ENCODE measurements at regions not wholly inside any gene's neighbourhood (a gene's known extent, or its start where the extent isn't known, plus 50 kb on each side); places are given as distances from the start of the nearest gene placed in this dataset.

DNA sequence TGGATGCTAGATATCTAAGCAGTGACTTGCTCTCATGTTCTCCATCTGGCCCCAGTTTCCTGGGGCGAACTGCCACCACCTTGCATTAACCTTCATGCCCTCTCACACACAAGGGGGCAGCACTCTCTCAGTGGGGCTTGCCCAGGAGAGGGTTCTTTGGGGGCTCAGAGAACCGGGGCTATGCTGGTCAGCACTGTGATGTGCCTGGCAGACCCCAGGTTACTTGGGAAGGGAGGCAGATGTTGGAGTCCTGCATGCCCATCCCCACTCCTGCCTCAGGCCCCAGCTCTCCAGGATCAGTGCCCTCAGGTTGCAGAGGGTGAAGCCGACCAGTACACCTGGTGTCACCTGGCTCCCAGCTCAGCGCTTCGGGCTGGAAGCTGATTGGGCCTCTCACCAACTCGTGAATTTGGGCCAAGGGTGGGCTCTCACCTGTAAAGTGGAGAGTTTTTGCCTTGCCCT, 396.2 kb upstream of the HS6ST1 start:
- Histone ChIP-seq H3K27me3 (no peaks in the 10 kb centered on the region), H3K4me1 (no peaks in the 10 kb centered on the region), H3K36me3 (no peaks in the 10 kb centered on the region), H3K4me3 (replicated peaks in 1 of 3) (no peak overlapping the region), H3K27ac (no peak overlapping the region), H3K9me3 (no peaks in the 10 kb centered on the region)
- WGBS, 2 donors, result 82 to 88% methylated on average over 4 to 5 of the region's 6 CpGs
- no peak for TF ChIP-seq POLR2A (IDR thresholded peaks at IDR 0.05)
- TF ChIP-seq, protein P1, sequence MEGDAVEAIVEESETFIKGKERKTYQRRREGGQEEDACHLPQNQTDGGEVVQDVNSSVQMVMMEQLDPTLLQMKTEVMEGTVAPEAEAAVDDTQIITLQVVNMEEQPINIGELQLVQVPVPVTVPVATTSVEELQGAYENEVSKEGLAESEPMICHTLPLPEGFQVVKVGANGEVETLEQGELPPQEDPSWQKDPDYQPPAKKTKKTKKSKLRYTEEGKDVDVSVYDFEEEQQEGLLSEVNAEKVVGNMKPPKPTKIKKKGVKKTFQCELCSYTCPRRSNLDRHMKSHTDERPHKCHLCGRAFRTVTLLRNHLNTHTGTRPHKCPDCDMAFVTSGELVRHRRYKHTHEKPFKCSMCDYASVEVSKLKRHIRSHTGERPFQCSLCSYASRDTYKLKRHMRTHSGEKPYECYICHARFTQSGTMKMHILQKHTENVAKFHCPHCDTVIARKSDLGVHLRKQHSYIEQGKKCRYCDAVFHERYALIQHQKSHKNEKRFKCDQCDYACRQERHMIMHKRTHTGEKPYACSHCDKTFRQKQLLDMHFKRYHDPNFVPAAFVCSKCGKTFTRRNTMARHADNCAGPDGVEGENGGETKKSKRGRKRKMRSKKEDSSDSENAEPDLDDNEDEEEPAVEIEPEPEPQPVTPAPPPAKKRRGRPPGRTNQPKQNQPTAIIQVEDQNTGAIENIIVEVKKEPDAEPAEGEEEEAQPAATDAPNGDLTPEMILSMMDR (IDR thresholded peaks at IDR 0.05), result peak in 1 of 6 experiments; percentile 5
- DNase-seq, result no peak
- intact Hi-C loops (cut with DNase I), result no loop called here

DNA sequence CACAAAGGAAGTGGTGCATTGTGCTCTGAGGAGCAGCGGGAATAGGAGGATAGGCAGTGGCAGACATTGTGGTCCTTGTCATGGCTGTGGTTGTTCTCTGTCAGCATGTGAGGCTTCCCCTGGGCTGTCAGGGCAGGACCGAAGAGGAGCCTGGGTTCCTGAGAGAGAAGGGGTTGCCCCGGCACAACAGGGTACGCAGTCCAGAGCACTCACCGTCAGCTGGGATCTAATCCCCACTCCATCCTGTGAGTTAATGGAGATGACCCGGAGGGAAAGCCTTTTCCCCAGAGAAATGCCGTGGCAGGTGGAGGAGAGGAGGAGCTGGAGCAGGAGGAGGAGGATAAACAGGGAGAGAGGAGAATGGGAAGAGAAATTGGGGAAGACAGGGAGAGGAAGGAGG, 396.7 kb upstream of the HS6ST1 start:
- Histone ChIP-seq H3K9me3 (no peaks in the 10 kb centered on the region), H3K27ac (no peak overlapping the region), H3K27me3 (no peaks in the 10 kb centered on the region), H3K4me3 (replicated peaks in 1 of 3) (no peak overlapping the region), H3K4me1 (no peaks in the 10 kb centered on the region), H3K36me3 (no peaks in the 10 kb centered on the region)
- TF ChIP-seq POLR2A (IDR thresholded peaks at IDR 0.05), result no peak
- TF ChIP-seq, protein P1 (IDR thresholded peaks at IDR 0.05), result no peak
- 79 to 80% methylated on average over 7 of the region's 7 CpGs for WGBS, 2 donors
- no peak for DNase-seq
- intact Hi-C loops (cut with DNase I), result no loop called here

DNA sequence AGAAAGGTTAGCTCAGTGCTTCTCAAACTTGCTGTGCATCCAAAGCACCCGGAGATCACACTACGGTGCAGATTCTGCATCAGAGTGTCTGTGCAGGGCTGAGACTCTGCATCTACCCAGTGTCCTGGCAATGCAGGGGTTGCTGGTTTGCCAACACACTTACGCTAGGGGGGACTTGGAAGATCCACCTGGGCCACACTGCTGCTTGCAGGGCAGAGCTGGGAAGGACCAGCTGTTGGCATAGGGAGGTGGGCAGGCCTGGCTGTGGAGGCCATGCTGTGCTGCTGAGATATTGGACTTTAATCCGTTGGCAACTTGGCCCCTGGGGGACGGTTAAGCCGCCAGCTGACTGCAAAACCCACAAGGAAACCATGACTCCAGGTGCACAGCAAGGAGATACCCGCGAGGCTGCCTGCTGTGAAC, 397.6 kb upstream of the HS6ST1 start:
- no peak for DNase-seq
- H3K27me3 ChIP-seq, result no peaks in the 10 kb centered on the region
- no peaks in the 10 kb centered on the region for H3K36me3 ChIP-seq
- intact Hi-C loops (cut with DNase I), result no loop called here
- no peaks in the 10 kb centered on the region for H3K4me1 ChIP-seq
- H3K4me3 ChIP-seq (replicated peaks in 1 of 3), result no peak overlapping the region
- no peaks in the 10 kb centered on the region for H3K9me3 ChIP-seq
- TF ChIP-seq POLR2A (IDR thresholded peaks at IDR 0.05), result no peak
- TF ChIP-seq, protein P1 (IDR thresholded peaks at IDR 0.05), result no peak
- H3K27ac ChIP-seq, result no peak overlapping the region
- 80 to 83% methylated on average over 7 to 8 of the region's 8 CpGs for whole genome bisulfite sequencing, 2 donors

DNA sequence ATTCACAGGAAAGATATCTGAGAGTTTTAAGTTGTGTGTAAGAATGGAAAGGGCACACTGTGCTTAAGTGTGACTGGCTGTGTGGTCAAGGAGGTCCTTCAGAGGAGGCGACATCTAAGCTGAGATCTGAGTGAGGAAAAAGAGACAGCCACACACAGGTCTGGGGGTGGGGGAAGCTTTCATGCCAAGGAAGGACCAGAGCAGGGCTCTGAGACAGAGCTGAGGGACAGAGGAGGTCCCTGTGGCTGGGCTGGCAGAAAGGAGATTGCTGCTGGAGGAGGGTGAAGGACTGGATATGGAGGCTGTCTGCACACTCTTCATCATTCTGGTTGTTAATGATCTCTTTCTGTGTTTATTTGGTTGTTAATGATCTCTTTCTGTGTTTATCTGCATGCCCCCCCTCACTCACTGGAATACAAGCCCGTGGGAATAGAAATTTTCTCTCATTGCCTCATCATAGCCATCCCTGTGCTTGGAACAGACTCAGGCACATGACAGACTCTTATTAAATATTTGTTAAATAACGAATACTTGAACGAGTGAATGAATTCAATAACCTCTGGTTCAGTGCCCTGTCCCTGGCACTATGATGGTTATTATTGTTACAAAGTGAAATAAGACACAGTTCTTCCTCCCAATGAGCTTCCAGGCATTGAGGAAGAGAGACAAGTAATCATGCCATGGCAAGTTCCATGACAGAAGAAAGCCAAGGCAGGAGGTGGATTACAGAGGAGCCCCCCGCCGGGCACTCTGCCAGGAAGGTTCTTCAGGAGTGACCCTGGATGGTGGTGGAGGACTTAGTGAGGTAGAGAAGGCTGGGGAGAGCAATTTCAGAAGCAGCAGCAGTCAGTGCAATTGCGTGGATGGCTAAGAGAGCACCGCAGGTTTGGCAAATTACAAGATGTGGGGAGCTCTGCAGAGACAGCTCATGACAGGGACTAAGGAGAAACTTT, 399.4 kb upstream of the HS6ST1 start:
- no peak overlapping the region for H3K4me3 ChIP-seq (replicated peaks in 1 of 3)
- WGBS, 2 donors, result 78% methylated on average over 8 of the region's 8 CpGs
- no peak for DNase-seq

More for the DNA sequence above, 399.4 kb upstream of the HS6ST1 start:
- intact Hi-C loops (cut with DNase I), result no loop called here
- TF ChIP-seq, protein P1 (IDR thresholded peaks at IDR 0.05), result no peak
- TF ChIP-seq POLR2A (IDR thresholded peaks at IDR 0.05), result no peak
- no peaks in the 10 kb centered on the region for H3K27me3 ChIP-seq
- no peak overlapping the region for H3K27ac ChIP-seq
- no peaks in the 10 kb centered on the region for H3K9me3 ChIP-seq
- H3K36me3 ChIP-seq, result no peaks in the 10 kb centered on the region
- H3K4me1 ChIP-seq, result no peaks in the 10 kb centered on the region

Measured in thyroid gland (tissue), 4 donors.